ENCODE measurements at regions not wholly inside any gene's neighbourhood (a gene's known extent, or its start where the extent isn't known, plus 50 kb on each side); places are given as distances from the start of the nearest gene placed in this dataset.
A peak's percentile ranks its signal among the peaks of the same experiment; 100 is the strongest.

- no peaks in the 10 kb centered on the region for H3K36me3 ChIP-seq (replicated peaks; ENCODE audit: insufficient read depth, low read length)
- no peak for DNase-seq
- H3K79me2 ChIP-seq (ENCODE audit: low read length): no peaks in the 10 kb centered on the region
- H4K20me1 ChIP-seq (ENCODE audit: insufficient read depth, low read length): no peaks in the 10 kb centered on the region
- H3K27ac ChIP-seq (ENCODE audit: low read length): no peak overlapping the region
- no peak for TF ChIP-seq EZH2 (optimal IDR thresholded peaks at IDR 0.05; ENCODE audit: low read depth, low read length)
- TF ChIP-seq CTCF (IDR thresholded peaks at IDR 0.05; ENCODE audit: low read length): peak; percentile 16; the same call in 1 of the 2 replicates
- H3K9me2 ChIP-seq (replicated peaks; ENCODE audit: insufficient read depth, low read length): no peaks in the 10 kb centered on the region
- no peak overlapping the region for H3K9ac ChIP-seq (ENCODE audit: low read length)
- no peak overlapping the region for H3K4me2 ChIP-seq (ENCODE audit: low read depth, low read length)
- no peaks in the 10 kb centered on the region for H3K4me1 ChIP-seq (ENCODE audit: low read length)
- no peaks in the 10 kb centered on the region for H3K27me3 ChIP-seq (replicated peaks; ENCODE audit: insufficient read depth, low read length)
- no peaks in the 10 kb centered on the region for H3F3A ChIP-seq (ENCODE audit: insufficient read depth, low read length)
- H3K9me3 ChIP-seq (replicated peaks; ENCODE audit: insufficient read depth, low read length): no peaks in the 10 kb centered on the region
- H3K4me3 ChIP-seq (ENCODE audit: low read length): no peak overlapping the region
- no peak overlapping the region for H2AFZ ChIP-seq (ENCODE audit: low read length)
These were observed 201.3 kb upstream of the BTBD3 start for GRCh38 chr20:11716239-11716944.

- Histone ChIP-seq H3K4me1 (ENCODE audit: low read length) (no peaks in the 10 kb centered on the region), H3K9me2 (replicated peaks; ENCODE audit: insufficient read depth, low read length) (no peaks in the 10 kb centered on the region), H3K4me2 (ENCODE audit: low read depth, low read length) (no peak overlapping the region), H3F3A (ENCODE audit: insufficient read depth, low read length) (no peaks in the 10 kb centered on the region), H2AFZ (ENCODE audit: low read length) (no peak overlapping the region), H4K20me1 (ENCODE audit: insufficient read depth, low read length) (no peaks in the 10 kb centered on the region), H3K36me3 (replicated peaks; ENCODE audit: insufficient read depth, low read length) (no peaks in the 10 kb centered on the region), H3K4me3 (ENCODE audit: low read length) (no peak overlapping the region), H3K79me2 (ENCODE audit: low read length) (no peaks in the 10 kb centered on the region), H3K9me3 (replicated peaks; ENCODE audit: insufficient read depth, low read length) (no peaks in the 10 kb centered on the region), H3K27me3 (replicated peaks; ENCODE audit: insufficient read depth, low read length) (no peaks in the 10 kb centered on the region), H3K9ac (ENCODE audit: low read length) (no peak overlapping the region), H3K27ac (ENCODE audit: low read length) (no peak overlapping the region)
- no peak for DNase-seq
- no peak for TF ChIP-seq EZH2 (optimal IDR thresholded peaks at IDR 0.05; ENCODE audit: low read depth, low read length)
- no peak for TF ChIP-seq CTCF (IDR thresholded peaks at IDR 0.05; ENCODE audit: low read length)
- TF ChIP-seq EZH2phosphoT487 (IDR thresholded peaks at IDR 0.05; ENCODE audit: low read length): no peak
These were observed 200.8 kb upstream of the BTBD3 start for GRCh38 chr20:11716945-11717248.

GRCh38 chr20:11717562-11717961 lies 200.1 kb upstream of the BTBD3 start:
- Histone ChIP-seq H3F3A (ENCODE audit: insufficient read depth, low read length) (no peaks in the 10 kb centered on the region), H3K27me3 (replicated peaks; ENCODE audit: insufficient read depth, low read length) (no peaks in the 10 kb centered on the region), H3K36me3 (replicated peaks; ENCODE audit: insufficient read depth, low read length) (no peaks in the 10 kb centered on the region), H3K4me1 (ENCODE audit: low read length) (no peaks in the 10 kb centered on the region), H3K27ac (ENCODE audit: low read length) (no peak overlapping the region), H3K9me2 (replicated peaks; ENCODE audit: insufficient read depth, low read length) (no peaks in the 10 kb centered on the region), H4K20me1 (ENCODE audit: insufficient read depth, low read length) (no peaks in the 10 kb centered on the region), H3K9me3 (replicated peaks; ENCODE audit: insufficient read depth, low read length) (no peaks in the 10 kb centered on the region), H3K79me2 (ENCODE audit: low read length) (no peaks in the 10 kb centered on the region), H2AFZ (ENCODE audit: low read length) (no peak overlapping the region), H3K4me3 (ENCODE audit: low read length) (no peak overlapping the region), H3K9ac (ENCODE audit: low read length) (no peak overlapping the region), H3K4me2 (ENCODE audit: low read depth, low read length) (no peak overlapping the region)
- no peak for TF ChIP-seq EZH2phosphoT487 (IDR thresholded peaks at IDR 0.05; ENCODE audit: low read length)
- no peak for TF ChIP-seq EZH2 (optimal IDR thresholded peaks at IDR 0.05; ENCODE audit: low read depth, low read length)
- no peak for TF ChIP-seq CTCF (IDR thresholded peaks at IDR 0.05; ENCODE audit: low read length)
- DNase-seq: no peak
